Femur (tissue), 1 donor: ENCODE measurements at regions not wholly inside any gene's neighbourhood (a gene's known extent, or its start where the extent isn't known, plus 50 kb on each side); places are given as distances from the start of the nearest gene placed in this dataset.
A peak's percentile ranks its signal among the peaks of the same experiment; 100 is the strongest.
"Not testable (repeated sequence)": the region's sequence is repeated elsewhere in the genome, so short reads cannot be mapped to it uniquely, and the experiment has no call there.

Source experiments
- DNase-seq: peaks from one replicate; pipeline ENCODE4 v3.0.0-alpha.2; 2017

DNA sequence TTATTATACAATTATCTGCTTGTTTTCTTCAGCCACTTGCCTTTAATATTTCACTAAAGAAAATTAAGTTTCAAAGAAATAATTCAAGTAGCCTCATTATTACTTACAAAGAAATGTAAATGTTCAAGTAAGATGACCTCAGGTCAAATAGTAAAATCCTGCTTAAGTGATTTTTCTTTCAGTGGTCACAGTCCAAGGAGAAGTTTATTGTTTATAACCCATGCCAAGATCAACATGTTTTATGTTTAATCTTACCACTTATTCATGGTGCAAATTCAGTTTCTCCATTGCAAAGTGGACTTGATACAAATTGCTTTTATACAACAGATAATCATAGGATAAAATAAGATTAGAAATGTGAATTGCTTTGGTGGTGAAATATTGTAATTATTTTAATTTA, 370.2 kb upstream of the FLRT2 start:
- DNase-seq: no peak

DNA sequence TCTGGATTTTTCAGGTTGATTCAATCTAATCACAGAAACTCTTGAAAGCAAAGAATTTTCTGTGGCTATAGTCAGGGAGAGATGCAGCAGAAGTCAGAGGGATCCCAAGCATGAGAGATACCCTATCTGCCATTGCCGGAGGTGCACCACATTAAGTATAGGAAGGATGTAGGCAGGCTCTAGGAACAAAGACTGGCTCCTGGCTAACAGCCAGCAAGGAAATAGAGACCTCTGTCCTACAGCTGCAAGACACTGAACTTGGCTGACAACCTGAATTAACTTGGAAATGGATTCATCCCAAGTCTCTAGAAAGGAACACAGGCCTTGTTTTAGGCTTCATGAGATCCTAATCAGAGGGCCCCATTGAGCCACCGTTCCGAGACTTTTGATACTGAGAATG, 364.9 kb upstream of the FLRT2 start:
- peak; percentile 36 for DNase-seq

GRCh38 chr14:85169381-85169780, 360.6 kb upstream of the FLRT2 start:
- no peak for DNase-seq

GRCh38 chr14:85172290-85172689, 357.7 kb upstream of the FLRT2 start:
- DNase-seq: no peak

DNA sequence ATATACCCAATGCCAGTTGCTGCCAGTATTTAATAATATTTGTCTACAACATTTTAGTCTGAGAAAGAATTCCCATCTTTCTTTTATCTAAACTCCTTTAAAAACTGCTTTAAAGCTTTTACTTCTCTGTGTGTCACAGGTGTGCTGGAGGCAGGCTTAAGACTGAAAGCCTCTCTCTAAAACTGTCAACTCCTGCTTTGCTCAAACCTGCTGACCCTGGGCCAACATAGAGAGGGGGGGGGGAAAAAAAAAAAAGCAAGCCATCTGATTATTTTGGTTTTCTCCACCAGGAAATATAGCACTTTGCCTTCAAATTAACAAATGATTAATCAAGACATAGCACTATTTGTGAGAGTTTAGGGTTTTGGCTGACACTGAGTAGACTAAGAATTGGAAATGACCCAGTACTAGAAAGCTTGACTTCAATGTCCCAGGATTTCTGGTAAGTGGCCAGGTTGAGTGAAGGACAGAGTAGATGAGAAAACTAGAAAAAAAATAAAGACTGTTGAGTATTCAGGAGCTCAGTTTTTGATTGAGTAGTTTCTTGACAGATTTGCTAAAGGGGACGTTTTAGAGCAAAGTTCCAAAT, 357.0 kb upstream of the FLRT2 start:
- DNase-seq: no peak

DNA sequence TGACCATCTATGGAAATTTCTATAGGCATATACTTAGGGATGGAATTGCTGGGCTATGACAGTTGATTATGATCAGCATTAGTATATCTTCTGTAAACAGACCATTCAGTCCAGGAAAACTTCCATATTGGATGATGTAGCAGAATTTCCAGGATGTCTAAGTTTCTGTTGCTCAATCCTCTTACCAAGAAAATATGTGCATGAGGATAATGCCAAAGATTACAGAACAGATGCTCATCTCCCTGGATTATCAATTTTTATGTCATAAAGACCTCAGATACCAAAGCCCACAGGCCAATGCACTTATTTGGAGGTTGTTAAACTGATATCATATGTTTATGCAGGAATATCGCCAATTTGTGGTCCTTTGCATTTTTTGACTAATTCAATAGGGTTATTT, 354.4 kb upstream of the FLRT2 start:
- DNase-seq: no peak

GRCh38 chr14:85178864-85179263, 351.1 kb upstream of the FLRT2 start:
- DNase-seq: no peak

DNA sequence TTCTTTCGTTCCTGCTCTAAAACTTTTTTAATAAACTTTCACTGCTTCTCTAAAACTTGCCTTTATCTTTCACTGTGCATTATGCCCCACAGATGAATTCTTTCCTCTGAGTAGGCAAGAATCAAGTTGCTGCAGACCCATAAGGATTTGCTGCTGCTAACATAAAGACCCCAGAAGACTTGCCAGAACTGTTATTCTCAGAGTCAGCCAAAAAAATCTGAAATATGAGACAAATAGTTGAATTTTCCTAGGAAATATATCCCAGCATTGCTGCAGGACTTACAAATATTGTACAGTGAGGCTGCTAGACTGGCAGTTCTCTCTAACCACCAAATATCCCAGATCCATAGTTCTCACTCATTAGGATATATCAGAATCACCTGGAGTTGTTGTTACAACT, 349.1 kb upstream of the FLRT2 start:
- no peak for DNase-seq

DNA sequence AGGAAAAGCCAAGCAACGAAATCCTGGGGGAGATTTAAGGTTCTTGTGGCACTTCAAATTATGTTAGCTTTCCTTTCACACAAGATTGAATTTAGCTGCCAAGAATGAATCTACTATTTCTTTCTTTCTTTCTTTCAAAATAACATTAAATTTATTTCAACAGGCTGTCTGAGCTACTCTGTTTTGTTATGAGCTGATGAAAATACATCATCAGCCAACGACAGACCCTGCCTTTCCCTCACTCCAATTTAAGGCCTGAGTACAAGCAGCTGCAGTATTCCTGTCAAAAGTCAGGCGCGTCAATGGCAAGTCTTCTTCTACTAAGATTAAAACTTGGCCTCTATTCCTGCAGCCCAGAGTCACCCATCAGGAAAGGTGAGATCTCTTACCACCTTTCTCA, 347.7 kb upstream of the FLRT2 start:
- no peak for DNase-seq

- no peak for DNase-seq
Measured at GRCh38 chr14:85186082-85186481, 343.9 kb upstream of the FLRT2 start.

DNA sequence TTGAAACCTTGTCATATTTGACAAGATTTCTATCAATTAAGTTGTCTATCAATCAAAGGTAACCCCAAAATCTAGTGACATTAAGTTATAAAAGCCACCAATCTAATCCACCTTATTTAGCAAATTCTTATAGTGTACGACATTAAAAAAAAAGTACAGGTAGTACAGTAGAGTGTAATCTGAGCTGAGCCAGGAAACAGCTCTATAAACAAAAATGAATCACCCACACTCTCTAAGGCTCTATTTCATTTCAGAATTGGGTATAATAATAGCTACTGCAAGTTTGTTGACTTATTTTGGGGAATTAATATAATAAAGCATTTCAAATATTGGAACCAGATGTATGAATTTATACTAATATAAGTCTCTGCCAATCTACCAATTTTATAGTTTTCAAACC, 342.4 kb upstream of the FLRT2 start:
- DNase-seq: no peak

DNA sequence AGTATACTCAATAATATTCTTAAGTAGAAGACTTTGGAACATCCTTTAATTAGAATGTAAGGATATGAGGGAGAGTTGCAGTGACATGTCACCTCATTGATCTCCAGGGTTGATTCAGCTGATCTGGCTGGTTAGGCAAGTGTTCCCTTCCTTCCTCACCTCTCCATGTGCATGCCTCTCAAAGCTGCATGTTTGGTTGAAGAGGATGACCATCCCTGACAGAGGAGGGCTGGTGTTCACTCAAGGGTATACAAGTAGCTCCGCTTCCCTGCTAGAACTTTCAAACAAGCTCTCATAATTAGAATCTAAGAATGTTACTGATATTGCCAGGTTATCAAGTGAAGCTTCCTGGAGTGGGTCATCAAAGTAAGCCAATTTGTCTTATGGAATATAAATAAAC, 341.1 kb upstream of the FLRT2 start:
- no peak for DNase-seq

DNA sequence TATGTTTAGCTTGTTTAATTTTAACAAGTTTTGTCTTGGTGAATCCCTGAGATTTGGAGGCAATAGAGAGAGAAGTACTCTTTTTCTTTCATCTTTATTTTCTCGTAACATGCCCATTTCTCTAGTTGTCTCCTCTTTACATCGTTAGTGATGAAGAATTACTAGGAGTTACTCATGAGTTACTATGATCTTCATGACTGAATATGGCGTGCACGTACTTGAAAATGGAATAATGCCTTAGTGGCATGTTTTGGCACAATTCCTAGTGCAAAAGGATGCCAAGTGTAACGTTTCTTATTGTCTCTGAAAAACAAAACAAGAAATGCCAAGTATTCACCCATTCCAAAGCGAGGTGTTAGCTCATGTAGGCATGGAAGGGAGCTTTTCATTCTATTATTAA, 340.7 kb upstream of the FLRT2 start:
- not testable (repeated sequence) for DNase-seq

GRCh38 chr14:85190251-85190650, 339.7 kb upstream of the FLRT2 start:
- DNase-seq: no peak

GRCh38 chr14:85191986-85192385, 338.0 kb upstream of the FLRT2 start:
- no peak for DNase-seq

DNA sequence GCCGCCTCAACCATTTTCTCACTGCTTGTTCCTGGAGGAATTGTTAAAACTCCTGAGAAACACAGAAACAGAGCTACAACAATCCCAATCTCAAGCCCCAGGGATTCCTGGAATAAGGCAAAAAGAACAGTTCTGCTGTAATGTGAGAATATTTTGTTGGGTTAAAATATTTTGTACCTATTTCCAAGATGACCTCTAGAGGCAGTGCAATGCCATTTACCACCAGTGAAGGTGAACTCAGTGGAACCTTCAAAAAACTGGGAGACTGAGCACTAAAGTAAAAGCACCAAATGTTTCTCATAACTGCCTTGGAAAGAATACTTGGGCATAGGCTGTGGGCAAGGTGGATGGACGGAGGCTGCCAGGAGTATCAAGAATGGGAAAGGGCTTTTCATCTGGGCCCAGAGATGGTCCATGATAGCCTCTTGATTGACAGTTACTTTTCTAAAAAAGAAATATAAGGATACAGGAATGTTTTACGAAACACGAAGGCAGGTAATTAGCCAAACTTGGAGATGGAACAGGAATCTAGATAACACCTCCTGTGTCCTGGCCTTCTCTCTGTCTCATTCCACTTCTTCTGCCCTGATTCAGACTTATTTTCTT, 334.0 kb upstream of the FLRT2 start:
- DNase-seq: no peak

DNA sequence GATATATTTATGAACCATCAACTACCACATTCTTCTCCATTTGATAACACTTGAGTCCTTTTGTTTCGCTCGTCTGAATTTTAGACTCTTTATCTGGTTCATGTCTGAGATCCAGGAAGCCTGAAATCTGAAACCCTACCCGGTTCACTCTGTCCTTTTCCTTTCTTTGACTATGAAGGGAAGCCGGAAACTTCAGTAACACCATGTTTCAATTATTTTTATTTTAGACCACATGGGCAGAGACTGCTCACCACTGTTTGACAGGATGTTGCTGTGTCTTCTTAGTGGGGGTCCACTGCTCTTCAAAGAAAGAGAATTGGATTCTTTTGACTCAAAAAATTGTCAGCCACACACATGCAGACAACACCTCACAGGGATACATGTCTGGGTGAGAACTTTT, 331.9 kb upstream of the FLRT2 start:
- DNase-seq: no peak

- no peak for DNase-seq
Measured at GRCh38 chr14:85205875-85206274, 324.1 kb upstream of the FLRT2 start.

DNA sequence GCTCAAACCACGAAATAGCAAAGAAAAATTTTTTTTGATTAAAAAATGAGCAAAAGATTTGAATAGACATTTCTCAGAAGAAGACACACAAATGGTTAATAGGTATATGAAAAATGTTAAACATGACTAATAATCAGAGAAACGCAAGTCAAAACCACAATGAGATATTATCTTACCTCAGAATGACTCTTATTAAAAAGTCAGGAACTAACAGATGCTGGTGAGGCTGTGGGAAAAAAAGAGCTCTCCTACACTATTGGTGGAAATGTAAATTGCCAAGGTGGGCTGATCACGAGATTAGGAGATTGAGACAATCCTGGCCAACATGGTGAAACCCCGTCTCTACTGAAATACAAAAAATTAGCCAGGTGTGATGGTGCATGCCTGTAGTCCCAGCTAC, 315.5 kb upstream of the FLRT2 start:
- DNase-seq: no peak

DNA sequence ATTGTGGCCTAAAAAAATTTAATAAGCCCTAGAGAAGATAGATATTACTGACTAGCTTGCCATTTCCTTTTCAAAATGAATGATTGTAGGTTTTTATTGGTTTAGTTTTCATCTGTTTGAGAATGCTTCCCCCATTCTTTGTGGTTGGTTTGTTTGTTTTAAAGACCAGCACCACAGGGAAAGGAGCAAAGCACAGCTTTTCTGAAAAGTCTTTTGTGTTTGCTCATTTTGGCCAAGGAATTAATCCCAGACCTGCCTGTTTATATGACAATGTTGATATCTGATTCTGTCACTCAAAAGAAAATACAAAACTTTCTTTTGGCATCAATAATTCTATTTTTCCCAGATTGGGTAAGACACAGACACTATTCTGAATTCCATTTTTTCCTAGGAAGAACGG, 312.5 kb upstream of the FLRT2 start:
- no peak for DNase-seq

DNA sequence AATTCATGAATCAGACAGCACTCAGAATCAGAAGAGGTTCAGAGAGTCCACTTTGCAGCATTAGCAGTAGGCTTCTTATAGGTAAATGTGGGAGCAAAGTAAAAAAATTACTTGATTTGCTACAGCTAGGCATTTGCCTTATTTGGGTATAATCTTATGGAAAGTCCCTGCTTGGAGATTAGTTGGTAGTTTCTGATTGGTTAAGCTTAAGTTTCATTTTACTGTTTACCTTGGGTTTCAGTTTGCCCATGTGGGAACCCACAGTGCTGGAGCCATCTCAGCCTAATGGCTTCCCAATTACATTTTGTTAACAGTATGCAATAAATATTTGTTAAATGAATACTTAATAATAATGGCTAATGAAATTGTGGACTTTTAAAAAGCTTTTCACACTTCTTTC, 311.0 kb upstream of the FLRT2 start:
- no peak for DNase-seq

DNA sequence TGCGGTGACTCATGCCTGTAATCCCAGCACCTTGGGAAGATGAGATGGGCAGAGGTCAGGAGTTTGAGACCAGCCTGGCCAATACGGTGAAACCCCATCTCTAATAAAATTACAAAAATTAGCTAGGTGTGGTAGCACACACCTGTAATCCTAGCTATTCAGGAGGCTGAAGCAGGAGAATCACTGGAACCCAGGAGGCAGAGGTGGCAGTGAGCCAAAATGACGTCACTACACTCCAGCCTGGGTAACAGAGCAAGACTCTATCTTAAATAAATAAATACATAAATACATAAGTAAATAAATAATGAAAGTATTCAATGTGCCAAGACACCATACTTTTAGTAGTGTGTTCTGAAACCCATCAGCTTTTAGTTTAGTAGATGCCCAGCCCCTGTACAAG, 308.1 kb upstream of the FLRT2 start:
- no peak for DNase-seq

DNA sequence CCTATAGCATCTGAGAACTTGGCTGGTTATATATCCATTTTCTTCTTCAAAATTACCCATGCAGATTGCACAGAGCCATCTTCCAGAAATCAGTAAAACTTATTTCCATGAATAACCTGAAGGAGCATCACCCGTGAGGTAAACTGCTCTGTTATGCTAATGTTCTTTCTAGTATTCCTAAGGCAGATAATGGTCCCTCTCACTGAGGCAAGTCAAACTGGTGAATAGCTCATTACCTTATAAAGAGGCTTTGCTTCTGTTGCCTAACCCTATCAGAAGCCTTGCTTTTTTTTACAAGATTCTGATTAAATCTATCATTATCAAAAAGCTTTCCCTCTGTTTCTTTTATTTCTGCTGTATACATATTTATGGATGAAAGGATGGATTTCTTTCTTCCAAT, 307.6 kb upstream of the FLRT2 start:
- DNase-seq: no peak

GRCh38 chr14:85223667-85224066, 306.3 kb upstream of the FLRT2 start:
- DNase-seq: no peak

DNA sequence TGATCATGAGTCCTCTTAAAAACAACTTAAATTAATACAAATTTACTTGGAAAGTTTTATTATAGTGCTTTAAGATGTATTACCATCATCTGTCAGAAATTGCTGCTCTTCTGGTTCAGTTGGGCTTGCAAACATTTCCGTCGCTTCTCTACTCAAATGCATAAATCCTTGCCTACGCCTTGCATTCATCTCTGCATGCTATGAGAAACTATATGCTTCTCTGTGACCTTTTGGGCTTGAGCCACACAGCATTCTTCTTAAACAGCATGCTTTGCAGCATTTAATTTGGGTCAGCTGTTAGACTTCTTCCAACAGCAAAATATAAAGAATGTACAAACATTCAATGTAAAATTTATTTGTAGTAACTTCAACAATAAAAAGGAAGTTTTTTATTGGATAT, 305.7 kb upstream of the FLRT2 start:
- no peak for DNase-seq

DNA sequence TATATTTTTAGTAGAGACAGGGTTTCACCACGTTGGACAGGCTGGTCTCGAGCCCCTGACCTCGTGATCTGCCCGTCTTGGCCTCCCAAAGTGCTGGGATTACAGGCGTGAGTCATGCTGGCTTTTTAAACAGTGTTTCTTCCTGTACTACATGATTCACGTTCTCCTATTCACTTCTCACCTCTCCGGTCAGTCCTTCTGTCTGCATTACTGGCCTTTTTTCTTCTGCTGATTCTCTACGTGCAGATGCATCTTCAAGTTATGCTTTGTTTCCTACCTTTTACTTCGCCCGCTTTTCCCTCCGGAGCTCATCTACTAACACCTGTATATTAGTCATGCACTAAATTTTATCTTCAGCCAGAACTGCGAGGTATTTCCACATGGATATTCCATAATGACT, 296.2 kb upstream of the FLRT2 start:
- no peak for DNase-seq
